GM12892 (cell line): ENCODE measurements at regions not wholly inside any gene's neighbourhood (a gene's known extent, or its start where the extent isn't known, plus 50 kb on each side); places are given as distances from the start of the nearest gene placed in this dataset.

Experiments used
- POLR2A ChIP-seq: IDR thresholded peaks from 2 replicates; pipeline ENCODE4 v1.6.1; 2011; ENCODE audit warnings: low read depth, low read length, control low read depth
- POLR2AphosphoS5 ChIP-seq: IDR thresholded peaks from 2 replicates; pipeline ENCODE4 v1.6.1; 2011; ENCODE audit warnings: low read depth, low read length, control low read depth
- TAF1 ChIP-seq: IDR thresholded peaks from 2 replicates; pipeline ENCODE4 v1.6.1; 2011; ENCODE audit warnings: low read depth, mild to moderate bottlenecking, control low read depth, low read length, borderline replicate concordance

- TF ChIP-seq TAF1: no peak
- TF ChIP-seq POLR2A: no peak
- no peak for TF ChIP-seq POLR2AphosphoS5
Observed at GRCh38 chr5:168165977-168166376, 125.5 kb upstream of the WWC1 start.
